HepG2 (cell line): ENCODE measurements at regions not wholly inside any gene's neighbourhood (a gene's known extent, or its start where the extent isn't known, plus 50 kb on each side); places are given as distances from the start of the nearest gene placed in this dataset.

Experiments used
- ATAC-seq: fragments of 200-7000 bp; cut with Tn5 transposase; 3 replicates; pipeline ENCODE4 v1.9.1; 2020; ENCODE audit warnings: mild to moderate bottlenecking, moderate library complexity
- BruUV-seq: library from RNA; stranded (reverse); fragments of 400-500 nt; replicated peaks from 2 replicates; lab custom pipeline; 2021; lab: Mats Ljungman, UMichigan
- CTCF ChIA-PET: fragments of 300-600 bp; formaldehyde crosslinking; extraction: SDS; loops from one replicate; lab custom pipeline; 2021; ENCODE audit warnings: low total read pairs, inconsistent platforms, low intra/inter-chr PET ratio; lab: Yijun Ruan, JAX
- POLR2A ChIA-PET: fragments of 350-600 bp; sonication (Branson Sonifier 250); formaldehyde crosslinking; loops from one replicate; lab custom pipeline; 2020; ENCODE audit warnings: antibody characterized with exemption, inconsistent platforms; lab: Yijun Ruan, JAX
- DNase-seq: peaks from one replicate; pipeline ENCODE4 v3.0.0-alpha.2; 2015; ENCODE audit warnings: low spot score
- FAIRE-seq: peaks from 3 replicates; lab custom pipeline; 2011; peaks lifted over from hg19 to GRCh38; lab: Jason Lieb, UNC
- H2AFZ ChIP-seq: one replicate; pipeline ENCODE4 v1.6.1; 2011; ENCODE audit warnings: low read length, inconsistent platforms
- H3K27ac ChIP-seq: fragments of 300-600 bp; 3 replicates; pipeline ENCODE4 v1.8.0; 2011; ENCODE audit warnings: mixed run types, mild to moderate bottlenecking, mixed read lengths, low read length, inconsistent platforms; ENCODE audit not compliant: insufficient read depth; ENCODE audit errors: extremely low read length
- H3K27me3 ChIP-seq, 2 experiments: fragments of 200-600 bp in 1 of 2; 2 replicates in 1 of 2; 3 replicates in 1 of 2; pipeline versions ENCODE4 v1.6.0 to v1.8.0; 2011; ENCODE audit warnings: low read length in 2 of 2, mild to moderate bottlenecking in 2 of 2, moderate library complexity in 2 of 2, inconsistent platforms in 1 of 2; ENCODE audit not compliant: insufficient read depth in 2 of 2, control insufficient read depth in 1 of 2
- H3K36me3 ChIP-seq, 2 experiments: fragments of 200-600 bp in 1 of 2; replicated peaks in 1 of 2; 2 replicates in 1 of 2; 3 replicates in 1 of 2; pipeline versions ENCODE4 v1.5.1 to v1.8.0; 2011; ENCODE audit warnings: low read length in 2 of 2, inconsistent platforms in 1 of 2; ENCODE audit not compliant: insufficient read depth in 2 of 2, control insufficient read depth in 1 of 2
- H3K4me1 ChIP-seq: 2 replicates; pipeline ENCODE4 v1.5.1; 2012; ENCODE audit warnings: low read length, inconsistent platforms; ENCODE audit not compliant: insufficient read depth
- H3K4me2 ChIP-seq: 2 replicates; pipeline ENCODE4 v1.6.0; 2011; ENCODE audit warnings: low read depth, low read length, inconsistent platforms
- H3K4me3 ChIP-seq, 3 experiments: fragments of 200-600 bp in 1 of 3; sonication (generic), shearing (Covaris generic) in 1 of 3; replicated peaks in 1 of 3; 2 replicates each; pipeline ENCODE4 v1.5.1; 2011 to 2016; ENCODE audit warnings: low read length in 3 of 3, inconsistent platforms in 2 of 3, low read depth in 2 of 3, mild to moderate bottlenecking in 2 of 3, control low read depth in 1 of 3, mixed read lengths in 1 of 3; ENCODE audit not compliant: insufficient read depth in 1 of 3
- H3K79me2 ChIP-seq: one replicate; pipeline ENCODE4 v1.6.1; 2011; ENCODE audit warnings: low read length, inconsistent platforms; ENCODE audit not compliant: insufficient read depth
- H3K9ac ChIP-seq: 2 replicates; pipeline ENCODE4 v1.6.0; 2011; ENCODE audit warnings: mild to moderate bottlenecking, low read depth, low read length, inconsistent platforms; ENCODE audit not compliant: insufficient read depth
- H3K9me3 ChIP-seq: 2 replicates; pipeline ENCODE4 v1.5.1; 2012; ENCODE audit warnings: mild to moderate bottlenecking, low read length
- H4K20me1 ChIP-seq: 2 replicates; pipeline ENCODE4 v1.6.0; 2011; ENCODE audit warnings: inconsistent platforms, mild to moderate bottlenecking, low read length, moderate library complexity; ENCODE audit not compliant: insufficient read depth
- ATF4 ChIP-seq, 2 experiments: fragments of 450-650 bp in 1 of 2; sonication (generic) in 1 of 2; formaldehyde crosslinking; IDR thresholded peaks; 2 replicates each; pipeline versions ENCODE4 v1.5.0 to v1.8.0; 2020 to 2022; ENCODE audit warnings: mild to moderate bottlenecking in 1 of 2, missing genetic modification reagents in 1 of 2
- CBX5 ChIP-seq: sonication (generic); formaldehyde crosslinking; IDR thresholded peaks from 2 replicates; pipeline ENCODE4 v1.4.0; 2020; ENCODE audit warnings: missing genetic modification reagents, borderline replicate concordance
- FOXK1 ChIP-seq: sonication (generic); formaldehyde crosslinking; IDR thresholded peaks from 2 replicates; pipeline ENCODE4 v1.4.0; 2020; ENCODE audit warnings: low read depth, missing genetic modification reagents, borderline replicate concordance
- MTA3 ChIP-seq: sonication (generic); formaldehyde crosslinking; IDR thresholded peaks from 2 replicates; pipeline ENCODE4 v1.4.0; 2020; ENCODE audit warnings: missing genetic modification reagents
- RFX3 ChIP-seq: IDR thresholded peaks from 2 replicates; pipeline ENCODE4 v1.6.1; 2016; ENCODE audit warnings: missing biosample characterization, missing genetic modification reagents
- THAP11 ChIP-seq: IDR thresholded peaks from 2 replicates; pipeline ENCODE4 v1.6.1; 2016; ENCODE audit warnings: missing biosample characterization, missing genetic modification reagents
- TRAFD1 ChIP-seq: sonication (generic); formaldehyde crosslinking; IDR thresholded peaks from 2 replicates; pipeline ENCODE4 v1.5.1; 2020; ENCODE audit warnings: missing genetic modification reagents, mild to moderate bottlenecking, borderline replicate concordance
- ZBTB26 ChIP-seq: IDR thresholded peaks from 2 replicates; pipeline ENCODE4 v1.6.1; 2016; ENCODE audit warnings: missing compliant biosample characterization, missing genetic modification reagents, borderline replicate concordance
- ZKSCAN8 ChIP-seq: IDR thresholded peaks from 2 replicates; pipeline ENCODE4 v1.6.1; 2016; ENCODE audit warnings: borderline replicate concordance, missing genetic modification reagents, missing compliant biosample characterization
- ZNF34 ChIP-seq: sonication (generic); formaldehyde crosslinking; IDR thresholded peaks from 2 replicates; pipeline ENCODE4 v1.4.0; 2020; ENCODE audit warnings: mild to moderate bottlenecking, missing genetic modification reagents, borderline replicate concordance
- WGBS: methylation state at CpG from one replicate; pipeline ENCODE4 v1.1.6; 2017; ENCODE audit warnings: low lambda C conversion rate; 5-methylcytosine and 5-hydroxymethylcytosine counted together
- in situ Hi-C: cut with HindIII; loops from 2 replicates; pipeline ENCODE4 v1.10.0; 2017; ENCODE audit warnings: low pct_unique_long_range_greater_than_20kb; ENCODE audit not compliant: extremely low pct_ligation_motif_present
- intact Hi-C: fragments of 100-400 bp; cut with micrococcal nuclease; formaldehyde crosslinking; loops from one replicate; pipeline ENCODE4 v1.10.0; 2022; ENCODE audit not compliant: unreplicated experiment

GRCh38 chr4:102139132-102139573 is 206.1 kb downstream of the SLC39A8 start:
- H3K9ac ChIP-seq: no peak overlapping the region
- FAIRE-seq (no peak), DNase-seq (no peak), ATAC-seq (no peak)
- no peak overlapping the region for H3K27ac ChIP-seq
- BruUV-seq: no TSS peak
- no peaks in the 10 kb centered on the region for H3K36me3 ChIP-seq
- no peak overlapping the region for H3K4me3 ChIP-seq
- 3% methylated on average over 2 of the region's 2 CpGs for WGBS
- no peak overlapping the region for H2AFZ ChIP-seq
- intact Hi-C loops: no loop called here
- no peak overlapping the region for H3K4me2 ChIP-seq
- CTCF ChIA-PET: no interaction called here
- no peaks in the 10 kb centered on the region for H3K27me3 ChIP-seq
- H4K20me1 ChIP-seq: no peaks in the 10 kb centered on the region
- H3K4me1 ChIP-seq: no peaks in the 10 kb centered on the region
- in situ Hi-C loops: no loop called here
- TF ChIP-seq RFX3 (CRISPR knock-in tag) (no peak), ZKSCAN8 (CRISPR knock-in tag) (no peak), TRAFD1 (CRISPR knock-in tag) (no peak), FOXK1 (no peak), ZNF34 (CRISPR knock-in tag) (no peak), ATF4 (CRISPR knock-in tag; IDR thresholded peaks at IDR 0.05) (no peak), ZBTB26 (no peak), CBX5 (no peak), THAP11 (CRISPR knock-in tag) (no peak), MTA3 (CRISPR knock-in tag) (no peak)
- POLR2A ChIA-PET: no interaction called here
- no peaks in the 10 kb centered on the region for H3K9me3 ChIP-seq
- no peaks in the 10 kb centered on the region for H3K79me2 ChIP-seq
